IMR-90 (cell line): ENCODE measurements at regions not wholly inside any gene's neighbourhood (a gene's known extent, or its start where the extent isn't known, plus 50 kb on each side); places are given as distances from the start of the nearest gene placed in this dataset.
"Not testable (repeated sequence)": the region's sequence is repeated elsewhere in the genome, so short reads cannot be mapped to it uniquely, and the experiment has no call there.

Experiments used
- RFX5 ChIP-seq: IDR thresholded peaks from 2 replicates; pipeline ENCODE4 v1.8.0; 2012; ENCODE audit warnings: low read depth, mild to moderate bottlenecking, low read length, moderate library complexity
- TF ChIP-seq, protein P1 (sequence below): conservative IDR thresholded peaks from 2 replicates; pipeline ENCODE4 v1.5.1; 2012; ENCODE audit warnings: mild to moderate bottlenecking, low read depth, low read length, improper control_type of control experiment
- TF ChIP-seq, protein P2 (sequence below): fragments of 150-350 bp; IDR thresholded peaks from 2 replicates; pipeline ENCODE4 v1.6.1; 2017; ENCODE audit warnings: mild to moderate bottlenecking, antibody characterized with exemption, low read length, low read depth

DNA sequence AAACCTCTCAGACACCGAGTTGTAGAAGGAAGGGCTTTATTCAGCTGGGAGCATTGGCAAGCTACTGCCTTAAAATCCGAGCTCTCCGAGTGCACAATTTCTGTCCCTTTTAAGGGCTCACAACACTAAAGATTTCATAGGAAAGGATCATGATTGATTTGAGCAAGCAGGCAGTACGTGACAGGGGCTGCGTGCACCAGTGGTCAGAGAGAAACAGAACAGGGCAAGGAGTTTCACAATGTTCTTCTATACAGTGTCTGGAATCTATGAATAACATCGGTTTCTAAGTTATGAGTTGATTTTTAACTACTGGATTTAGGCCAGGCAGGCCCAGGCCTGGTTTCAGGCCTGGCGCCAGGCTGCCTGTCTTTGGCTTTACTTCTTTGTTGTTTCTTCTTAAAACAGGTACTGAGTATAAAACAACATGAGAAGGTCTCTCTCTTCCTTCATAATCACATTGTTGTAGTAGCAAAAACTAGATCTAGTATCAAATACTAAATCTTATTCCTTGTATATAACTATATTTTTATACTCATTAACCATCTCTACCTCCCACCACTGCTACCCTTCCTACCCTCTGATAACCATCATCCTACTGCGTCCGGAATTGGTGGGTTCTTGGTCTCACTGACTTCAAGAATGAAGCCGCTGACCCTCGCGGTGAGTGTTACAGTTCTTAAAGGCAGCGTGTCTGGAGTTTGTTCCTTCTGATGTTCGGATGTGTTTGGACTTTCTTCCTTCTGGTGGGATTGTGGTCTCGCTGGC is 1212.5 kb downstream of the OTOL1 start:
- TF ChIP-seq RFX5: not testable (repeated sequence)
- TF ChIP-seq, protein P1, sequence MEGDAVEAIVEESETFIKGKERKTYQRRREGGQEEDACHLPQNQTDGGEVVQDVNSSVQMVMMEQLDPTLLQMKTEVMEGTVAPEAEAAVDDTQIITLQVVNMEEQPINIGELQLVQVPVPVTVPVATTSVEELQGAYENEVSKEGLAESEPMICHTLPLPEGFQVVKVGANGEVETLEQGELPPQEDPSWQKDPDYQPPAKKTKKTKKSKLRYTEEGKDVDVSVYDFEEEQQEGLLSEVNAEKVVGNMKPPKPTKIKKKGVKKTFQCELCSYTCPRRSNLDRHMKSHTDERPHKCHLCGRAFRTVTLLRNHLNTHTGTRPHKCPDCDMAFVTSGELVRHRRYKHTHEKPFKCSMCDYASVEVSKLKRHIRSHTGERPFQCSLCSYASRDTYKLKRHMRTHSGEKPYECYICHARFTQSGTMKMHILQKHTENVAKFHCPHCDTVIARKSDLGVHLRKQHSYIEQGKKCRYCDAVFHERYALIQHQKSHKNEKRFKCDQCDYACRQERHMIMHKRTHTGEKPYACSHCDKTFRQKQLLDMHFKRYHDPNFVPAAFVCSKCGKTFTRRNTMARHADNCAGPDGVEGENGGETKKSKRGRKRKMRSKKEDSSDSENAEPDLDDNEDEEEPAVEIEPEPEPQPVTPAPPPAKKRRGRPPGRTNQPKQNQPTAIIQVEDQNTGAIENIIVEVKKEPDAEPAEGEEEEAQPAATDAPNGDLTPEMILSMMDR: not testable (repeated sequence)
- TF ChIP-seq, protein P2, sequence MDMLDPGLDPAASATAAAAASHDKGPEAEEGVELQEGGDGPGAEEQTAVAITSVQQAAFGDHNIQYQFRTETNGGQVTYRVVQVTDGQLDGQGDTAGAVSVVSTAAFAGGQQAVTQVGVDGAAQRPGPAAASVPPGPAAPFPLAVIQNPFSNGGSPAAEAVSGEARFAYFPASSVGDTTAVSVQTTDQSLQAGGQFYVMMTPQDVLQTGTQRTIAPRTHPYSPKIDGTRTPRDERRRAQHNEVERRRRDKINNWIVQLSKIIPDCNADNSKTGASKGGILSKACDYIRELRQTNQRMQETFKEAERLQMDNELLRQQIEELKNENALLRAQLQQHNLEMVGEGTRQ: not testable (repeated sequence)
